Endothelial cell of umbilical vein (primary cell): ENCODE measurements at regions not wholly inside any gene's neighbourhood (a gene's known extent, or its start where the extent isn't known, plus 50 kb on each side); places are given as distances from the start of the nearest gene placed in this dataset.

Source experiments
- BruUV-seq: library from RNA; stranded (reverse); fragments of 400-500 nt; replicated peaks from 2 replicates; lab custom pipeline; 2021; lab: Mats Ljungman, UMichigan
- CTCF ChIA-PET: fragments of 300-600, 350-600 bp; sonication (Branson Sonifier 250); formaldehyde crosslinking; loops from one replicate; lab custom pipeline; 2021; ENCODE audit warnings: antibody characterized with exemption, inconsistent platforms; lab: Charles Lee
- POLR2A ChIA-PET: fragments of 300-600, 350-600 bp; sonication (Branson Sonifier 250); formaldehyde crosslinking; loops from one replicate; lab custom pipeline; 2021; ENCODE audit warnings: antibody characterized with exemption, inconsistent platforms; lab: Charles Lee
- DNase-seq: peaks from one replicate; pipeline ENCODE4 v3.0.0-alpha.2; 2011; ENCODE audit warnings: low read depth, low spot score
- FAIRE-seq: peaks from 2 replicates; lab custom pipeline; 2011; peaks lifted over from hg19 to GRCh38; lab: Jason Lieb, UNC
- H2AFZ ChIP-seq: 2 replicates; pipeline ENCODE4 v1.6.0; 2012; ENCODE audit warnings: low read depth, low read length, control low read depth, inconsistent platforms
- H3K27ac ChIP-seq: 2 replicates; pipeline ENCODE4 v1.5.1; 2011; ENCODE audit warnings: low read depth, mild to moderate bottlenecking, control low read depth, low read length, moderate library complexity; ENCODE audit not compliant: insufficient read depth
- H3K27me3 ChIP-seq, 2 experiments: 2 replicates each; pipeline versions ENCODE4 v1.6.0 to v1.6.1; 2011; ENCODE audit warnings: low read length in 2 of 2, mixed read lengths in 1 of 2; ENCODE audit not compliant: control insufficient read depth in 2 of 2, insufficient read depth in 2 of 2
- H3K36me3 ChIP-seq, 2 experiments: 2 replicates in 1 of 2; 3 replicates in 1 of 2; pipeline ENCODE4 v1.5.1; 2011; ENCODE audit warnings: low read length in 2 of 2, mild to moderate bottlenecking in 1 of 2, moderate library complexity in 1 of 2; ENCODE audit not compliant: control insufficient read depth in 2 of 2, insufficient read depth in 2 of 2; ENCODE audit errors: extremely low read depth in 1 of 2
- H3K4me1 ChIP-seq: 3 replicates; pipeline ENCODE4 v1.5.1; 2011; ENCODE audit warnings: mild to moderate bottlenecking, low read length; ENCODE audit not compliant: control insufficient read depth, insufficient read depth; ENCODE audit errors: extremely low read depth
- H3K4me2 ChIP-seq: 2 replicates; pipeline ENCODE4 v1.6.1; 2011; ENCODE audit warnings: low read length, control low read depth, mixed read lengths; ENCODE audit not compliant: insufficient read depth
- H3K4me3 ChIP-seq, 3 experiments: fragments of 200-600 bp in 1 of 3; sonication (generic), shearing (Covaris generic) in 1 of 3; replicated peaks in 1 of 3; 2 replicates each; pipeline ENCODE4 v1.5.1; 2011 to 2016; ENCODE audit warnings: control low read depth in 3 of 3, low read length in 3 of 3, mild to moderate bottlenecking in 2 of 3, inconsistent platforms in 1 of 3, low read depth in 1 of 3, moderate library complexity in 1 of 3; ENCODE audit not compliant: insufficient read depth in 1 of 3
- H3K79me2 ChIP-seq: 2 replicates; pipeline ENCODE4 v1.6.0; 2012; ENCODE audit warnings: low read length, inconsistent platforms; ENCODE audit not compliant: control insufficient read depth, insufficient read depth
- H3K9ac ChIP-seq: replicated peaks from 2 replicates; pipeline ENCODE3; 2011; ENCODE audit warnings: low read length, control low read depth; ENCODE audit not compliant: insufficient read depth; ENCODE audit errors: extremely low read depth
- H3K9me1 ChIP-seq: replicated peaks from 3 replicates; pipeline ENCODE4 v1.6.0; 2011; ENCODE audit warnings: mild to moderate bottlenecking, low read length; ENCODE audit not compliant: control insufficient read depth, insufficient read depth; ENCODE audit errors: extremely low read depth
- H3K9me3 ChIP-seq: replicated peaks from 2 replicates; pipeline ENCODE4 v1.5.1; 2012; ENCODE audit warnings: low read length, inconsistent platforms; ENCODE audit not compliant: control insufficient read depth, insufficient read depth
- H4K20me1 ChIP-seq: replicated peaks from 2 replicates; pipeline ENCODE3; 2011; ENCODE audit warnings: mild to moderate bottlenecking, low read length; ENCODE audit not compliant: control insufficient read depth, insufficient read depth; ENCODE audit errors: extremely low read depth
- GATA2 ChIP-seq: IDR thresholded peaks from 2 replicates; pipeline ENCODE4 v1.7.0; 2011; ENCODE audit warnings: low read depth, mild to moderate bottlenecking, moderate library complexity, mixed read lengths, low read length; ENCODE audit not compliant: insufficient read length, insufficient read depth
- JUN ChIP-seq: IDR thresholded peaks from 2 replicates; pipeline ENCODE4 v1.6.1; 2011; ENCODE audit warnings: borderline replicate concordance, low read depth; ENCODE audit not compliant: insufficient read length, insufficient read depth
- MAX ChIP-seq: IDR thresholded peaks from 2 replicates; pipeline ENCODE4 v1.6.1; 2011; ENCODE audit not compliant: insufficient read depth, insufficient read length
- MYC ChIP-seq: IDR thresholded peaks from one replicate; pipeline ENCODE4 v1.6.1; 2011; ENCODE audit warnings: mild to moderate bottlenecking, low read depth, low read length
- POLR2A ChIP-seq: IDR thresholded peaks from 2 replicates; pipeline ENCODE4 v1.6.1; 2012; ENCODE audit warnings: low read depth, mild to moderate bottlenecking, control low read depth, low read length
- POLR2AphosphoS5 ChIP-seq: IDR thresholded peaks from 2 replicates; pipeline ENCODE4 v1.6.1; 2012; ENCODE audit warnings: low read depth, mild to moderate bottlenecking, control low read depth, low read length, moderate library complexity; ENCODE audit not compliant: insufficient read depth
- dilution Hi-C: fragments of 300-500 bp; cut with MboI; formaldehyde crosslinking; loops from one replicate; pipeline ENCODE4 v1.15.0; 2019; ENCODE audit warnings: low sequenced_read_pairs; ENCODE audit not compliant: extremely low pct_ligation_motif_present
- intact Hi-C: fragments of 100-400 bp; cut with micrococcal nuclease; formaldehyde crosslinking; loops from one replicate; pipeline ENCODE4 v1.10.0; 2022
- TF ChIP-seq, protein P1 (sequence below), 2 donors: IDR thresholded peaks; 1 replicate in 1 of 2; 2 replicates in 1 of 2; pipeline ENCODE4 v1.5.1; 2011; ENCODE audit warnings: low read length in 2 of 2, mild to moderate bottlenecking in 2 of 2, moderate library complexity in 2 of 2, control low read depth in 1 of 2, inconsistent platforms in 1 of 2, low read depth in 1 of 2; ENCODE audit not compliant: insufficient read depth in 1 of 2; ENCODE audit errors: extremely low read depth in 1 of 2

- Histone ChIP-seq H3K36me3 (no peaks in the 10 kb centered on the region), H3K9ac (no peak overlapping the region), H4K20me1 (no peaks in the 10 kb centered on the region), H3K4me3 (no peak overlapping the region), H3K4me2 (no peak overlapping the region), H2AFZ (no peak overlapping the region), H3K9me1 (no peaks in the 10 kb centered on the region), H3K79me2 (no peaks in the 10 kb centered on the region), H3K4me1 (no peaks in the 10 kb centered on the region), H3K27ac (no peak overlapping the region), H3K27me3 (no peaks in the 10 kb centered on the region), H3K9me3 (no peaks in the 10 kb centered on the region)
- dilution Hi-C loops (no loop called here), intact Hi-C loops (no loop called here)
- ChIA-PET POLR2A (no interaction called here), CTCF (no interaction called here)
- FAIRE-seq (no peak), DNase-seq (no peak)
- no peak for TF ChIP-seq POLR2A
- TF ChIP-seq POLR2AphosphoS5: no peak
- TF ChIP-seq JUN: no peak
- TF ChIP-seq, protein P1, sequence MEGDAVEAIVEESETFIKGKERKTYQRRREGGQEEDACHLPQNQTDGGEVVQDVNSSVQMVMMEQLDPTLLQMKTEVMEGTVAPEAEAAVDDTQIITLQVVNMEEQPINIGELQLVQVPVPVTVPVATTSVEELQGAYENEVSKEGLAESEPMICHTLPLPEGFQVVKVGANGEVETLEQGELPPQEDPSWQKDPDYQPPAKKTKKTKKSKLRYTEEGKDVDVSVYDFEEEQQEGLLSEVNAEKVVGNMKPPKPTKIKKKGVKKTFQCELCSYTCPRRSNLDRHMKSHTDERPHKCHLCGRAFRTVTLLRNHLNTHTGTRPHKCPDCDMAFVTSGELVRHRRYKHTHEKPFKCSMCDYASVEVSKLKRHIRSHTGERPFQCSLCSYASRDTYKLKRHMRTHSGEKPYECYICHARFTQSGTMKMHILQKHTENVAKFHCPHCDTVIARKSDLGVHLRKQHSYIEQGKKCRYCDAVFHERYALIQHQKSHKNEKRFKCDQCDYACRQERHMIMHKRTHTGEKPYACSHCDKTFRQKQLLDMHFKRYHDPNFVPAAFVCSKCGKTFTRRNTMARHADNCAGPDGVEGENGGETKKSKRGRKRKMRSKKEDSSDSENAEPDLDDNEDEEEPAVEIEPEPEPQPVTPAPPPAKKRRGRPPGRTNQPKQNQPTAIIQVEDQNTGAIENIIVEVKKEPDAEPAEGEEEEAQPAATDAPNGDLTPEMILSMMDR (IDR thresholded peaks at IDR 0.05; ENCODE audit: extremely low read depth in 1 of 2, insufficient read depth in 1 of 2, low read depth in 1 of 2, low read length in 2 of 2): no peak
- TF ChIP-seq MYC: no peak
- TF ChIP-seq GATA2: no peak
- no peak for TF ChIP-seq MAX
- no TSS peak for BruUV-seq
These were observed 120.9 kb upstream of the B3GAT1 start for GRCh38 chr11:134532921-134533421.
